ENCODE measurements at regions not wholly inside any gene's neighbourhood (a gene's known extent, or its start where the extent isn't known, plus 50 kb on each side); places are given as distances from the start of the nearest gene placed in this dataset.

- TF ChIP-seq CTCF (IDR thresholded peaks at IDR 0.05 in 8 of 11, conservative IDR thresholded peaks at IDR 0.05 in 3 of 11) (no peak), POLR2A (IDR thresholded peaks at IDR 0.05) (no peak), POLR2AphosphoS5 (IDR thresholded peaks at IDR 0.05) (peak in 2 of 3 donors; percentile 19 to 44)
Observed at GRCh38 chr6:12238219-12238618, 51.9 kb upstream of the EDN1 start.
